Uterus (tissue), 3 donors: ENCODE measurements at regions not wholly inside any gene's neighbourhood (a gene's known extent, or its start where the extent isn't known, plus 50 kb on each side); places are given as distances from the start of the nearest gene placed in this dataset.

Experiments
- DNase-seq, 2 donors: peaks; one replicate each; pipeline ENCODE4 v3.0.0-alpha.2; 2019 to 2020
- H3K27ac ChIP-seq, 2 donors: fragments of 200-600 bp; sonication (generic); 1 replicate in 1 of 2; 2 replicates in 1 of 2; pipeline ENCODE4 v1.5.1; 2016 to 2018
- H3K27me3 ChIP-seq, 2 donors: fragments of 200-600 bp; sonication (generic); one replicate each; pipeline ENCODE4 v1.5.1; 2018 to 2019; ENCODE audit warnings: control low read depth in 1 of 2
- H3K36me3 ChIP-seq, 2 donors: fragments of 200-600 bp; sonication (generic); one replicate each; pipeline ENCODE4 v1.5.1; 2019; ENCODE audit warnings: control low read depth in 1 of 2
- H3K4me1 ChIP-seq, 2 donors: fragments of 200-600 bp; sonication (generic); one replicate each; pipeline ENCODE4 v1.5.1; 2018 to 2019; ENCODE audit warnings: control low read depth in 1 of 2
- H3K4me3 ChIP-seq, 2 donors: fragments of 200-600 bp; sonication (generic); 1 replicate in 1 of 2; 2 replicates in 1 of 2; pipeline ENCODE4 v1.5.1; 2018 to 2019; ENCODE audit warnings: mild to moderate bottlenecking in 1 of 2
- H3K9me3 ChIP-seq, 2 donors: fragments of 200-600 bp; sonication (generic); one replicate each; pipeline ENCODE4 v1.5.1; 2019; ENCODE audit warnings: control low read depth in 1 of 2
- POLR2A ChIP-seq, 2 donors: fragments of 450-650 bp; IDR thresholded peaks; one replicate each; pipeline ENCODE4 v1.6.1; 2016; ENCODE audit warnings: antibody characterized with exemption in 2 of 2, mild to moderate bottlenecking in 1 of 2, moderate library complexity in 1 of 2
- intact Hi-C: fragments of 100-400 bp; cut with DNase I; formaldehyde crosslinking; loops from one replicate; pipeline ENCODE4 v1.15.1; 2023; ENCODE audit warnings: low total_unique reads
- TF ChIP-seq, protein P1 (sequence below), 4 experiments: fragments of 200-600 bp in 2 of 4; fragments of 450-650 bp in 2 of 4; sonication (generic) in 2 of 4; IDR thresholded peaks; one replicate each; pipeline ENCODE4 v1.5.1; 2016 to 2019; ENCODE audit warnings: antibody characterized with exemption in 4 of 4, mild to moderate bottlenecking in 2 of 4, moderate library complexity in 1 of 4
- donor health status: DM: yes; HTN: yes; CAD: no.

DNA sequence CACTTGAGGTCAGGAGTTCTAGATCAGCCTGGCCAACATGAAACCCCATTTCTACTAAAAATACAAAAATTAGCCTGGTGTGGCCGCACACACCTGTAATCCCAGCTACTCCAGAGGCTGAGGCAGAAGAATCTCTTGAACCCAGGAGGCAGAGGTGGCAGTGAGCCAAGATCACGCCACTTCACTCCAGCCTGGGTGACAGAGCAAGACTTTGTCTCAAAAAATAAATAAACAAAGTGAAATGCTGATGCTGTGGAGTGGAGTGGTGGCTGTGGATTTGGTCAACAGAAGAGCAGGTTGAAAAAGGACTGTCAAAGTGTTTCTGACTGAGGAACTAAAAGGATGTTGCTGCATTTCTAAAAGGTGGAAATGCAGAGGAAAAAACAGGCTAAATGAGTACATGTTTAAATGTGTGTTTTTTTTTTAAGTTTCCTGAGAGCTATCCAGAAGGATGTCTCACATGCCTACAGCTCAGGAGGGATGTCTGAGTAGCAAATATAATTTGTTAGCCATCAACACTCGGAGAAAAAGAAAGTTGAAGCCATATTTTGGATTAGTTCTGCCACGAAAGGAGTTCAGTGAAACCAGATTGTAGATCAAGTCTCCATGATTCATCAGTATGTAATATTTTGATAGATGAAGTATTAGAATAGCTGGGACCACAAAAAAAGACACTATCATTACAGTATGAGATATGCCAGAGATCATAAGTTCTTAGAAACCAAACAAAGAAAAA lies 621.1 kb upstream of the ADGRB3 start:
- intact Hi-C loops = no loop called here

DNA sequence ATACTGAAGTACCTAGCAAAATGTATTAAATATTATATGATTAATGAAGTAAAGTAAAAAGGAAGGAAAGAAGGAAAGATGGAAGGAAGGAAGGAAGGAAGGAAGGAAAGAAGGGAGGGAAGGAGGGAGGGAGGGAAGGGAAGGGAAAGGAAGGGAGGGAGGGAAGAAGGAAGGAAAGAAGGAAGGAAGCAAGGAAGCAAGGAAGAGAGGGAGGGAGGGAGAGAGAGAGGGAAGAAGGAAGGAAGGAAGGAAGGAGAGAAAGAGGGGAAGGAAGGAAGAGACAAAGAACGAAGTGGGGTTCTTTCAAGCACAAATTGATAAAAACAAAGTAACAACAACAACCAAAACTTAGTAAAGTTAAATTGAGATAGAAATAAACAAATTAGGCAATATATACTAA lies 622.3 kb upstream of the ADGRB3 start:
- Histone ChIP-seq H3K4me3 (no peak overlapping the region), H3K4me1 (no peaks in the 10 kb centered on the region), H3K36me3 (no peaks in the 10 kb centered on the region), H3K27ac (no peak overlapping the region), H3K9me3 (no peaks in the 10 kb centered on the region), H3K27me3 (no peaks in the 10 kb centered on the region)
- intact Hi-C loops = no loop called here
- TF ChIP-seq POLR2A (IDR thresholded peaks at IDR 0.05) = no peak
- TF ChIP-seq, protein P1, sequence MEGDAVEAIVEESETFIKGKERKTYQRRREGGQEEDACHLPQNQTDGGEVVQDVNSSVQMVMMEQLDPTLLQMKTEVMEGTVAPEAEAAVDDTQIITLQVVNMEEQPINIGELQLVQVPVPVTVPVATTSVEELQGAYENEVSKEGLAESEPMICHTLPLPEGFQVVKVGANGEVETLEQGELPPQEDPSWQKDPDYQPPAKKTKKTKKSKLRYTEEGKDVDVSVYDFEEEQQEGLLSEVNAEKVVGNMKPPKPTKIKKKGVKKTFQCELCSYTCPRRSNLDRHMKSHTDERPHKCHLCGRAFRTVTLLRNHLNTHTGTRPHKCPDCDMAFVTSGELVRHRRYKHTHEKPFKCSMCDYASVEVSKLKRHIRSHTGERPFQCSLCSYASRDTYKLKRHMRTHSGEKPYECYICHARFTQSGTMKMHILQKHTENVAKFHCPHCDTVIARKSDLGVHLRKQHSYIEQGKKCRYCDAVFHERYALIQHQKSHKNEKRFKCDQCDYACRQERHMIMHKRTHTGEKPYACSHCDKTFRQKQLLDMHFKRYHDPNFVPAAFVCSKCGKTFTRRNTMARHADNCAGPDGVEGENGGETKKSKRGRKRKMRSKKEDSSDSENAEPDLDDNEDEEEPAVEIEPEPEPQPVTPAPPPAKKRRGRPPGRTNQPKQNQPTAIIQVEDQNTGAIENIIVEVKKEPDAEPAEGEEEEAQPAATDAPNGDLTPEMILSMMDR (IDR thresholded peaks at IDR 0.05) = no peak
- no peak for DNase-seq

More for the DNA sequence above, 621.1 kb upstream of the ADGRB3 start:
- H3K9me3 ChIP-seq = no peaks in the 10 kb centered on the region
- H3K36me3 ChIP-seq = no peaks in the 10 kb centered on the region
- no peaks in the 10 kb centered on the region for H3K4me1 ChIP-seq
- TF ChIP-seq POLR2A (IDR thresholded peaks at IDR 0.05) = no peak
- TF ChIP-seq, protein P1 (IDR thresholded peaks at IDR 0.05) = no peak
- DNase-seq = no peak
- H3K4me3 ChIP-seq = no peak overlapping the region
- no peak overlapping the region for H3K27ac ChIP-seq
- H3K27me3 ChIP-seq = no peaks in the 10 kb centered on the region

- no peak for DNase-seq
- Histone ChIP-seq H3K27me3 (no peaks in the 10 kb centered on the region), H3K27ac (peak overlapping the region; percentile 0 to 9), H3K4me1 (no peaks in the 10 kb centered on the region), H3K4me3 (no peak overlapping the region), H3K9me3 (no peaks in the 10 kb centered on the region), H3K36me3 (no peaks in the 10 kb centered on the region)
- intact Hi-C loops = no loop called here
- TF ChIP-seq, protein P1 (IDR thresholded peaks at IDR 0.05) = no peak
- no peak for TF ChIP-seq POLR2A (IDR thresholded peaks at IDR 0.05)
These were observed 624.1 kb upstream of the ADGRB3 start for GRCh38 chr6:68010936-68011335.

GRCh38 chr6:68008445-68008844 lies 626.6 kb upstream of the ADGRB3 start:
- H3K36me3 ChIP-seq = no peaks in the 10 kb centered on the region
- H3K4me3 ChIP-seq = no peak overlapping the region
- H3K4me1 ChIP-seq = no peaks in the 10 kb centered on the region
- H3K9me3 ChIP-seq = no peaks in the 10 kb centered on the region
- no peak for DNase-seq
- TF ChIP-seq, protein P1 (IDR thresholded peaks at IDR 0.05) = no peak
- no peak for TF ChIP-seq POLR2A (IDR thresholded peaks at IDR 0.05)
- no peaks in the 10 kb centered on the region for H3K27me3 ChIP-seq
- intact Hi-C loops = no loop called here
- H3K27ac ChIP-seq = no peak overlapping the region

DNA sequence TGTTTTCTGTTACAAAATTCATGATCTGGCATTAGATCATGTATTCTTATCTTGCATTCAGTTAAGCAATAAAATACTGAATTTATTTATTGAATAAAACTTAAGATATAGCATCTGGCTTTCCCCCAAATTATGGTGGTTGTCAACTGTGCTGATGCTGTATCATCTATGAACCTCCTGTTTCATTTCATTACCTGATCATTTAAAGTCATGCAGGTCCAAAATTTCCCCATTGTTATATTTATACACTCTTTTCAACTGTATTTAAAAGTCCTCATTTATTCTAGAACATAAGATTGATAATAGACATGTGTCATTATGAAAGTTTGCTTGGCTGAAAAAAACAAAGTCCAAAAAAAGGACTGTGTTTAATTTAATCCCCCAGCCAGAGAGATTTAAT lies 627.4 kb upstream of the ADGRB3 start:
- Histone ChIP-seq H3K9me3 (no peaks in the 10 kb centered on the region), H3K4me1 (no peaks in the 10 kb centered on the region), H3K27me3 (no peaks in the 10 kb centered on the region), H3K4me3 (no peak overlapping the region), H3K27ac (no peak overlapping the region), H3K36me3 (no peaks in the 10 kb centered on the region)
- intact Hi-C loops = no loop called here
- TF ChIP-seq, protein P1 (IDR thresholded peaks at IDR 0.05) = no peak
- no peak for TF ChIP-seq POLR2A (IDR thresholded peaks at IDR 0.05)
- DNase-seq = no peak
